Suppressor macrophage treated with lipopolysaccharide for 4 hours (primary cell): ENCODE measurements at regions not wholly inside any gene's neighbourhood (a gene's known extent, or its start where the extent isn't known, plus 50 kb on each side); places are given as distances from the start of the nearest gene placed in this dataset.
"Not testable (repeated sequence)": the region's sequence is repeated elsewhere in the genome, so short reads cannot be mapped to it uniquely, and the experiment has no call there.

Experiments used
- DNase-seq: peaks from one replicate; pipeline ENCODE4 v3.0.0-alpha.2; 2020

- not testable (repeated sequence) for DNase-seq
These were observed 56.5 kb upstream of the TNFSF10 start for GRCh38 chr3:172579753-172580152.

- DNase-seq, result not testable (repeated sequence)
These were observed 55.5 kb upstream of the TNFSF10 start for GRCh38 chr3:172578714-172579113.

- DNase-seq, result peak; percentile 81
These were observed 54.8 kb upstream of the TNFSF10 start for GRCh38 chr3:172577987-172578570.

- DNase-seq, result no peak
These were observed 52.1 kb upstream of the TNFSF10 start for GRCh38 chr3:172575375-172575774.

GRCh38 chr3:172573422-172573821 is 50.2 kb upstream of the TNFSF10 start:
- no peak for DNase-seq
